NT2/D1 (cell line): ENCODE measurements at regions not wholly inside any gene's neighbourhood (a gene's known extent, or its start where the extent isn't known, plus 50 kb on each side); places are given as distances from the start of the nearest gene placed in this dataset.

Source experiments
- YY1 ChIP-seq: IDR thresholded peaks from 2 replicates; pipeline ENCODE4 v1.6.1; 2011; ENCODE audit not compliant: insufficient read length, insufficient read depth
- ZNF274 ChIP-seq: IDR thresholded peaks from 2 replicates; pipeline ENCODE4 v1.6.1; 2011; ENCODE audit warnings: mild to moderate bottlenecking, low read depth, low read length

DNA sequence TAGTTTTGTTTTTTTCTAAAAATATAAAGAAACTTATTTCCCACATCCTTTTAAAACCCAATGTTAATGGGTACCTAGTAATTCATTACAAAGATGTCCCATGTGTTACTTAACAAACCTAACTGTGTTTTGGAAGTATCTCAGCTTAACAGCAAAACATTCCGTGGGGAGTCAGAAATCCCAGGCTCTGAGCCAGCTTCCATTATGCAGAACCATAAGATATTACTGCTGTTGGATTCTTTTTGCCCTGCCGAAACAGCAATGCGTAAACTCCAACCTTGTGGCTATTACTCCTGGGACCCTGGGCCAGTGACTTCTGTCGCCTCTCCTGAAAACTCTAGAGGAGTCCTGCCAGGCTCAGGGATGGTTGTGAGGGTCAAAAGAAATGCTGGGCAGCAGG lies 174.1 kb downstream of the UXS1 start:
- TF ChIP-seq ZNF274 (no peak), YY1 (no peak)
